Activated naive CD8-positive, alpha-beta T cell treated with anti-CD3 and anti-CD28 coated beads, Interleukin-2, amount 10 ng/mL, durations not matched to agents 7 days and 5 days (primary cell): ENCODE measurements at regions not wholly inside any gene's neighbourhood (a gene's known extent, or its start where the extent isn't known, plus 50 kb on each side); places are given as distances from the start of the nearest gene placed in this dataset.
"Not testable (repeated sequence)": the region's sequence is repeated elsewhere in the genome, so short reads cannot be mapped to it uniquely, and the experiment has no call there.

ENCODE experiments used
- ATAC-seq: fragments of 150-1000 bp; cut with Tn5 transposase; one replicate; pipeline ENCODE4 v1.10.0; 2021; ENCODE audit warnings: low read depth, moderate library complexity
- POLR2A ChIA-PET: fragments of 350-600 bp; sonication (Branson Sonifier 250); formaldehyde crosslinking; loops from one replicate; lab custom pipeline; 2021; ENCODE audit warnings: antibody characterized with exemption; lab: Charles Lee
- DNase-seq: peaks from one replicate; pipeline ENCODE4 v3.0.0; 2021
- H3K27ac Mint-ChIP-seq: one replicate; pipeline ENCODE4 v1.8.0; 2022; ENCODE audit warnings: mild to moderate bottlenecking, mixed read lengths
- H3K27me3 Mint-ChIP-seq: one replicate; pipeline ENCODE4 v1.8.0; 2022; ENCODE audit warnings: mild to moderate bottlenecking, moderate library complexity, mixed read lengths
- H3K36me3 Mint-ChIP-seq: one replicate; pipeline ENCODE4 v1.8.0; 2021; ENCODE audit warnings: mild to moderate bottlenecking, mixed read lengths
- H3K4me1 Mint-ChIP-seq: one replicate; pipeline ENCODE4 v1.8.0; 2021; ENCODE audit warnings: mixed read lengths
- H3K4me3 Mint-ChIP-seq: one replicate; pipeline ENCODE4 v1.8.0; 2022; ENCODE audit warnings: mild to moderate bottlenecking, moderate library complexity, mixed read lengths
- H3K9me3 Mint-ChIP-seq: one replicate; pipeline ENCODE4 v1.8.0; 2021; ENCODE audit warnings: mixed read lengths

- ATAC-seq = no peak
- POLR2A ChIA-PET = no interaction called here
- H3K27me3 Mint-ChIP-seq = no peaks in the 10 kb centered on the region
- H3K4me1 Mint-ChIP-seq = no peaks in the 10 kb centered on the region
- DNase-seq = no peak
- H3K4me3 Mint-ChIP-seq = no peak overlapping the region
- H3K27ac Mint-ChIP-seq = no peak overlapping the region
- no peaks in the 10 kb centered on the region for H3K9me3 Mint-ChIP-seq
- H3K36me3 Mint-ChIP-seq = no peaks in the 10 kb centered on the region
Observed at GRCh38 chr14:105605464-105606304, 79.3 kb downstream of the TMEM121 start.

- H3K27ac Mint-ChIP-seq, H3K9me3 Mint-ChIP-seq, H3K36me3 Mint-ChIP-seq, DNase-seq, H3K4me3 Mint-ChIP-seq, POLR2A ChIA-PET, H3K4me1 Mint-ChIP-seq, ATAC-seq, H3K27me3 Mint-ChIP-seq: not testable (repeated sequence)
Observed at GRCh38 chr14:105606305-105606975, 80.1 kb downstream of the TMEM121 start.

GRCh38 chr14:105607025-105607424 lies 80.6 kb downstream of the TMEM121 start:
- POLR2A ChIA-PET, H3K27me3 Mint-ChIP-seq: not testable (repeated sequence)

GRCh38 chr14:105614987-105615386 lies 88.6 kb downstream of the TMEM121 start:
- H3K27ac Mint-ChIP-seq, H3K4me1 Mint-ChIP-seq, H3K9me3 Mint-ChIP-seq, H3K4me3 Mint-ChIP-seq, DNase-seq, ATAC-seq, POLR2A ChIA-PET, H3K36me3 Mint-ChIP-seq: not testable (repeated sequence)
- H3K27me3 Mint-ChIP-seq = peaks cover 19% of the 10 kb centered on the region

More at GRCh38 chr14:105607025-105607424, 80.6 kb downstream of the TMEM121 start:
- H3K4me1 Mint-ChIP-seq, H3K9me3 Mint-ChIP-seq, H3K4me3 Mint-ChIP-seq, H3K36me3 Mint-ChIP-seq, DNase-seq, H3K27ac Mint-ChIP-seq, ATAC-seq: not testable (repeated sequence)

DNA sequence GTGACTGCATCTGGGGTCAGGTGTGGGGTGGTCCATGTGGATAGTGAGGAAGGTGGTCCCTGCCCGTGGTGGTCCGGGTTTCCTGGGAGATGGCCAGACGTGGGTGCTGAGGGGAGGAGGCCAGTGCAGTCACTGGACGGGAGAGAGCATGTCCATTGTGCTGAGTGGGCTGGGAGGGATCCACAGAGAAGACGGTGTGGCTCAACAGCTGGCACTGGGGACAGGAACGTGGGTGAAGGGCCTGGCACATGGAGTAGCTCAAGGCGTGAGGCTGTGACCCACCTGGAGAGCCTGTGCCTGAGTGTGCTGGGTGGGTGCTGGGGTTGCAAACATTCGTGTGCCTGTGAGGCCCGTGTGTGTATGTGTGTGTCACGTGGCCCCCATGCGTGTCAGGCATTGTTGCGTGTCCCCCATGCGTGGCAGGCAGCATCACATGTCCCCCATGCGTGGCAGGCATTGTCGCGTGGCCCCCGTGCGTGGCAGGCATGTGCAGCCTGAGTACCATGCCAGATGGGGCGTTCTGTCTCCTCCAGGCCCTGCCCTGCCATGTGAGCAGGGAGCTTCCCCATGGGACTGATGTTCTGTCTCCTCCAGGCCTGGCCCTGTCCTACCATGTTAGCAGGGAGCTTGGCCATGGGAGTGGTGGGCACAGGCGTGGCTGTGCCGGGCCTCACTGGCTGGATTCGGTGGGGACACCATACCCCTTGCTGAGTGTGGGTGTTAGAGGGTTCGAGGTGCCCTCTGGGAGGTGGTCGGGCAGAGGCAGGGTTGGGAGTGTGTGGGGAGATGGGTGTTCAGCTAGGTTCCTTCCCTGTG lies 89.8 kb downstream of the TMEM121 start:
- POLR2A ChIA-PET, DNase-seq, H3K27ac Mint-ChIP-seq, H3K9me3 Mint-ChIP-seq, H3K4me1 Mint-ChIP-seq, H3K4me3 Mint-ChIP-seq, H3K36me3 Mint-ChIP-seq: not testable (repeated sequence)
- peaks cover 19% of the 10 kb centered on the region for H3K27me3 Mint-ChIP-seq
- peak; percentile 14 for ATAC-seq

- Mint-ChIP-seq H3K4me3 (no peak overlapping the region), H3K36me3 (no peaks in the 10 kb centered on the region), H3K9me3 (no peaks in the 10 kb centered on the region), H3K4me1 (peaks cover 2% of the 10 kb centered on the region), H3K27ac (no peak overlapping the region), H3K27me3 (peaks cover 17% of the 10 kb centered on the region)
- POLR2A ChIA-PET = no interaction called here
- DNase-seq (no peak), ATAC-seq (no peak)
Observed at GRCh38 chr14:105616802-105617192, 90.4 kb downstream of the TMEM121 start.

GRCh38 chr14:105617201-105617777 lies 90.9 kb downstream of the TMEM121 start:
- peaks cover 17% of the 10 kb centered on the region for H3K27me3 Mint-ChIP-seq
- POLR2A ChIA-PET = no interaction called here
- no peaks in the 10 kb centered on the region for H3K9me3 Mint-ChIP-seq
- DNase-seq (no peak), ATAC-seq (no peak)
- no peaks in the 10 kb centered on the region for H3K36me3 Mint-ChIP-seq
- peaks cover 2% of the 10 kb centered on the region for H3K4me1 Mint-ChIP-seq
- no peak overlapping the region for H3K4me3 Mint-ChIP-seq
- H3K27ac Mint-ChIP-seq = no peak overlapping the region

DNA sequence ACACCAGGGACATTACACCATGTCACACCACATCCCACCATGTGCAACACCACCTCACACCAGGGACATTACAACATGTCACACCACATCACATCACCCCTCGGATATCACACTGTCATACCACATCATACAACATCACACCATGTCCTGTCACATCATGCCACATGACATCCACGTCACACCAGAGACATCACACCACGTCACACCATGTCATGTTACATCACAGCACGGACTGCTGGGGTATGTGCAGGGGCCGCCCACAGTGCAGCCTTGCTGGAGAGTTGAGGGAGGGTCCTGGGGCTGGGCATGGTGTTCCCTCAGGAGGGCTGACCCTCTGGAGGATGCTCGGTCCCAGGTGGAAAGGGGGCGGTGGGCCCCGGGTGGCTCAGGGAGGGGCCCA lies 91.4 kb downstream of the TMEM121 start:
- POLR2A ChIA-PET, H3K4me3 Mint-ChIP-seq, H3K27ac Mint-ChIP-seq, ATAC-seq, H3K9me3 Mint-ChIP-seq, H3K4me1 Mint-ChIP-seq, DNase-seq, H3K36me3 Mint-ChIP-seq: not testable (repeated sequence)
- peaks cover 12% of the 10 kb centered on the region for H3K27me3 Mint-ChIP-seq

DNA sequence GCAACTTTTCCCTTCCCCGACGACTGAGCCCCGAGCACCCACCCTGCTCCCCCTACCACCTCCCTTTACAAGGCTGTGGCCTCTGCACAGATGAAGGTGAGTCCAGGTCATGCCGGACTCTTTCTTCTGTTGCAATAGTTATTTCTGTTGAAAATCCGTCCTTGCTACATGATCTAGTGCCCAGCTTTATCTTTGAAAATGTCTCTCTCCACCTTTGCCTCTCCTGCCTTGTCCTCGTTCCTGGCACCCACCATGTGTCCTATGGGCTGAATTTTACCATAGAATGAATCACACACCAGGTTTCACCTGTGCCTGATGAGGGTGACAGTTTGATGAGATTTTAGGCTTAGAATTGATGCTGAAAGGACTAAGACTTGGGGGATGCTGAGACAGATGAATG lies 92.9 kb downstream of the TMEM121 start:
- H3K4me1 Mint-ChIP-seq, DNase-seq, H3K9me3 Mint-ChIP-seq, H3K27me3 Mint-ChIP-seq, H3K4me3 Mint-ChIP-seq, H3K36me3 Mint-ChIP-seq, ATAC-seq, H3K27ac Mint-ChIP-seq, POLR2A ChIA-PET: not testable (repeated sequence)

DNA sequence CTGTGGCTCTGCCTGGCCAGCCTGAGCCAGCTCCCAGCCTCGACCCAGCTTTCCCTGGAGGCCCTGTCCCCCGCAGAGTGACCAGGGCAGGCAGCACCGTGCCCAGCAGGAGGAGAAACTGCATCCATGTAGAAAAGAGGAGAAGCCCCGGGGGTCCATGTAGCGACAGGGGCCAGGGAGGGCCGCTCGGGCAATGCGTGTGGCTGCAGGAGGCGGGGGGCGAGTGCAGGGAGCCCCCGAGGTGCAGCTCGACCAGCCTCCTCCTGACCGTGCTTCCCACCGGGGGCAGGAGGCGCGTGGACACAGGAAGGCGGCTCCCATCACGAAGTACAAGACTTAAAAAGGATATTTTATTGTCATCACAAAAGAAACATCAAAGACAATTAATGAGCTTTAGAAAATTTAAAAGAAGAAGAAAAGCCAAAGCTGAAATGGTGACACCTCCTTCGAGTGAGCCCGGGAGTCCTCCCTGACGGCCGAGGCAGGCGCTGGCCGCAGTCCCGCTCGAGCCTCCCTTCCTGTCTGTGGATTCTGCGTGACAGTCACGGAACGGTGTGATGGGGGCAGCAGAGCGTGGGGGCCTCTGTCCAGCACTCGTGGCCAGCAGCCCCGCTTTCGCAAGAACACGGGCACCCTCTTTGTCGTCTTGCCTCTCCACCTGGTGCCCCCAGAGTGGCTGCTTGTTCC lies 93.9 kb downstream of the TMEM121 start:
- H3K9me3 Mint-ChIP-seq, H3K27ac Mint-ChIP-seq, H3K27me3 Mint-ChIP-seq, ATAC-seq, H3K4me3 Mint-ChIP-seq, H3K4me1 Mint-ChIP-seq, POLR2A ChIA-PET, DNase-seq, H3K36me3 Mint-ChIP-seq: not testable (repeated sequence)

- H3K9me3 Mint-ChIP-seq, H3K27ac Mint-ChIP-seq, H3K27me3 Mint-ChIP-seq, POLR2A ChIA-PET, H3K4me1 Mint-ChIP-seq, ATAC-seq, H3K4me3 Mint-ChIP-seq, DNase-seq, H3K36me3 Mint-ChIP-seq: not testable (repeated sequence)
Observed at GRCh38 chr14:105620865-105621471, 94.6 kb downstream of the TMEM121 start.

- H3K4me3 Mint-ChIP-seq, H3K9me3 Mint-ChIP-seq, H3K27me3 Mint-ChIP-seq, H3K27ac Mint-ChIP-seq, ATAC-seq, POLR2A ChIA-PET, H3K4me1 Mint-ChIP-seq, DNase-seq, H3K36me3 Mint-ChIP-seq: not testable (repeated sequence)
Observed at GRCh38 chr14:105621479-105622328, 95.3 kb downstream of the TMEM121 start.
